ENCODE measurements at regions not wholly inside any gene's neighbourhood (a gene's known extent, or its start where the extent isn't known, plus 50 kb on each side); places are given as distances from the start of the nearest gene placed in this dataset.
"Not testable (repeated sequence)": the region's sequence is repeated elsewhere in the genome, so short reads cannot be mapped to it uniquely, and the experiment has no call there.

GRCh38 chr3:34072297-34072696 is 273.9 kb downstream of the PDCD6IP start:
- DNase-seq (no peak), ATAC-seq (replicated peaks in 1 of 4) (no peak)
- H3K27ac Mint-ChIP-seq: no peak overlapping the region
- no peaks in the 10 kb centered on the region for H3K9me3 Mint-ChIP-seq
- H3K4me1 ChIP-seq (ENCODE audit: control insufficient read depth in 1 of 2, extremely low read depth in 1 of 2, insufficient read depth in 2 of 2, low read length in 2 of 2): no peaks in the 10 kb centered on the region
- ChIA-PET CTCF (no interaction called here), POLR2A (no interaction called here)
- H3K9me3 ChIP-seq: no peaks in the 10 kb centered on the region
- H3K27me3 ChIP-seq (replicated peaks in 1 of 2; ENCODE audit: control insufficient read depth in 2 of 2, extremely low read depth in 1 of 2, insufficient read depth in 2 of 2, low read length in 1 of 2): peaks cover 0 to 3% of the 10 kb centered on the region in 2 experiments
- H3K4me1 Mint-ChIP-seq: no peaks in the 10 kb centered on the region
- H3K4me3 Mint-ChIP-seq: no peak overlapping the region
- no peaks in the 10 kb centered on the region for H3K36me3 Mint-ChIP-seq
- H3K27ac ChIP-seq (ENCODE audit: low read length): no peak overlapping the region
- WGBS (ENCODE audit: insufficient coverage): no CpG with 5 or more reads among the region's 2 CpGs
- H3K4me3 ChIP-seq (ENCODE audit: control insufficient read depth in 1 of 2, extremely low read depth in 1 of 2, low read length in 1 of 2): no peak overlapping the region
- no peaks in the 10 kb centered on the region for H3K36me3 ChIP-seq (ENCODE audit: control insufficient read depth in 2 of 2, extremely low read depth in 1 of 2, insufficient read depth in 1 of 2, low read length in 1 of 2)
- no peaks in the 10 kb centered on the region for H3K27me3 Mint-ChIP-seq

GRCh38 chr3:34073111-34073510 is 274.7 kb downstream of the PDCD6IP start:
- Mint-ChIP-seq H3K9me3 (no peaks in the 10 kb centered on the region), H3K4me3 (no peak overlapping the region), H3K27me3 (no peaks in the 10 kb centered on the region), H3K36me3 (no peaks in the 10 kb centered on the region), H3K27ac (no peak overlapping the region), H3K4me1 (no peaks in the 10 kb centered on the region)
- Histone ChIP-seq H3K36me3 (ENCODE audit: control insufficient read depth in 2 of 2, extremely low read depth in 1 of 2, insufficient read depth in 1 of 2, low read length in 1 of 2) (no peaks in the 10 kb centered on the region), H3K4me1 (ENCODE audit: control insufficient read depth in 1 of 2, extremely low read depth in 1 of 2, insufficient read depth in 2 of 2, low read length in 2 of 2) (no peaks in the 10 kb centered on the region), H3K27ac (ENCODE audit: low read length) (no peak overlapping the region), H3K9me3 (no peaks in the 10 kb centered on the region), H3K27me3 (replicated peaks in 1 of 2; ENCODE audit: control insufficient read depth in 2 of 2, extremely low read depth in 1 of 2, insufficient read depth in 2 of 2, low read length in 1 of 2) (peaks cover 0 to 3% of the 10 kb centered on the region in 2 experiments), H3K4me3 (ENCODE audit: control insufficient read depth in 1 of 2, extremely low read depth in 1 of 2, low read length in 1 of 2) (no peak overlapping the region)
- no peak for ATAC-seq (replicated peaks in 1 of 4)
- no peak for DNase-seq
- ChIA-PET CTCF (no interaction called here), POLR2A (no interaction called here)

- no peak overlapping the region for H3K27ac ChIP-seq (ENCODE audit: low read length)
- Mint-ChIP-seq H3K27me3 (no peaks in the 10 kb centered on the region), H3K4me3 (no peak overlapping the region), H3K4me1 (no peaks in the 10 kb centered on the region), H3K27ac (no peak overlapping the region), H3K36me3 (no peaks in the 10 kb centered on the region), H3K9me3 (no peaks in the 10 kb centered on the region)
- no peaks in the 10 kb centered on the region for H3K9me3 ChIP-seq
- H3K4me3 ChIP-seq (ENCODE audit: control insufficient read depth in 1 of 2, extremely low read depth in 1 of 2, low read length in 1 of 2): no peak overlapping the region
- 100% methylated on average over 1 of the region's 1 CpG for WGBS (ENCODE audit: insufficient coverage)
- H3K27me3 ChIP-seq (replicated peaks in 1 of 2; ENCODE audit: control insufficient read depth in 2 of 2, extremely low read depth in 1 of 2, insufficient read depth in 2 of 2, low read length in 1 of 2): peaks cover 0 to 3% of the 10 kb centered on the region in 2 experiments
- ChIA-PET POLR2A (no interaction called here), CTCF (no interaction called here)
- ATAC-seq (replicated peaks in 1 of 4) (no peak), DNase-seq (no peak)
- H3K4me1 ChIP-seq (ENCODE audit: control insufficient read depth in 1 of 2, extremely low read depth in 1 of 2, insufficient read depth in 2 of 2, low read length in 2 of 2): no peaks in the 10 kb centered on the region
- H3K36me3 ChIP-seq (ENCODE audit: control insufficient read depth in 2 of 2, extremely low read depth in 1 of 2, insufficient read depth in 1 of 2, low read length in 1 of 2): no peaks in the 10 kb centered on the region
Measured at GRCh38 chr3:34073961-34074360, 275.5 kb downstream of the PDCD6IP start.

- Mint-ChIP-seq H3K4me3 (no peak overlapping the region), H3K4me1 (no peaks in the 10 kb centered on the region)
- WGBS (ENCODE audit: insufficient coverage): 94% methylated on average over 6 of the region's 8 CpGs
Measured at GRCh38 chr3:34075975-34076374, 277.5 kb downstream of the PDCD6IP start.

GRCh38 chr3:34077417-34078195 is 279.2 kb downstream of the PDCD6IP start:
- Histone ChIP-seq H3K9me3 (no peaks in the 10 kb centered on the region), H3K36me3 (ENCODE audit: control insufficient read depth in 2 of 2, extremely low read depth in 1 of 2, insufficient read depth in 1 of 2, low read length in 1 of 2) (no peaks in the 10 kb centered on the region), H3K4me3 (ENCODE audit: control insufficient read depth in 1 of 2, extremely low read depth in 1 of 2, low read length in 1 of 2) (no peak overlapping the region), H3K27me3 (replicated peaks in 1 of 2; ENCODE audit: control insufficient read depth in 2 of 2, extremely low read depth in 1 of 2, insufficient read depth in 2 of 2, low read length in 1 of 2) (peaks cover 0 to 3% of the 10 kb centered on the region in 2 experiments), H3K27ac (ENCODE audit: low read length) (no peak overlapping the region), H3K4me1 (ENCODE audit: control insufficient read depth in 1 of 2, extremely low read depth in 1 of 2, insufficient read depth in 2 of 2, low read length in 2 of 2) (no peaks in the 10 kb centered on the region)
- WGBS (ENCODE audit: insufficient coverage): 89% methylated on average over 8 of the region's 13 CpGs
- Mint-ChIP-seq H3K4me1 (no peaks in the 10 kb centered on the region), H3K36me3 (no peaks in the 10 kb centered on the region), H3K27ac (no peak overlapping the region), H3K27me3 (no peaks in the 10 kb centered on the region), H3K9me3 (peaks cover 0 to 2% (median 0%) of the 10 kb centered on the region in 3 donors), H3K4me3 (no peak overlapping the region)
- ATAC-seq (replicated peaks in 1 of 4) (no peak), DNase-seq (no peak)
- POLR2A ChIA-PET: no interaction called here
- CTCF ChIA-PET: no interaction called here

More at GRCh38 chr3:34075975-34076374, 277.5 kb downstream of the PDCD6IP start:
- Histone ChIP-seq H3K4me3 (ENCODE audit: control insufficient read depth in 1 of 2, extremely low read depth in 1 of 2, low read length in 1 of 2) (no peak overlapping the region), H3K4me1 (ENCODE audit: control insufficient read depth in 1 of 2, extremely low read depth in 1 of 2, insufficient read depth in 2 of 2, low read length in 2 of 2) (no peaks in the 10 kb centered on the region), H3K27ac (ENCODE audit: low read length) (no peak overlapping the region), H3K27me3 (replicated peaks in 1 of 2; ENCODE audit: control insufficient read depth in 2 of 2, extremely low read depth in 1 of 2, insufficient read depth in 2 of 2, low read length in 1 of 2) (peaks cover 0 to 3% of the 10 kb centered on the region in 2 experiments), H3K9me3 (no peaks in the 10 kb centered on the region), H3K36me3 (ENCODE audit: control insufficient read depth in 2 of 2, extremely low read depth in 1 of 2, insufficient read depth in 1 of 2, low read length in 1 of 2) (no peaks in the 10 kb centered on the region)
- CTCF ChIA-PET: no interaction called here
- no peaks in the 10 kb centered on the region for H3K9me3 Mint-ChIP-seq
- H3K27ac Mint-ChIP-seq: no peak overlapping the region
- ATAC-seq (replicated peaks in 1 of 4) (no peak), DNase-seq (no peak)
- no peaks in the 10 kb centered on the region for H3K27me3 Mint-ChIP-seq
- POLR2A ChIA-PET: no interaction called here
- H3K36me3 Mint-ChIP-seq: no peaks in the 10 kb centered on the region

- Histone ChIP-seq H3K27ac (ENCODE audit: low read length) (no peak overlapping the region), H3K36me3 (ENCODE audit: control insufficient read depth in 2 of 2, extremely low read depth in 1 of 2, insufficient read depth in 1 of 2, low read length in 1 of 2) (no peaks in the 10 kb centered on the region), H3K9me3 (no peaks in the 10 kb centered on the region), H3K4me1 (ENCODE audit: control insufficient read depth in 1 of 2, extremely low read depth in 1 of 2, insufficient read depth in 2 of 2, low read length in 2 of 2) (no peaks in the 10 kb centered on the region), H3K27me3 (replicated peaks in 1 of 2; ENCODE audit: control insufficient read depth in 2 of 2, extremely low read depth in 1 of 2, insufficient read depth in 2 of 2, low read length in 1 of 2) (peaks cover 0 to 3% of the 10 kb centered on the region in 2 experiments), H3K4me3 (ENCODE audit: control insufficient read depth in 1 of 2, extremely low read depth in 1 of 2, low read length in 1 of 2) (no peak overlapping the region)
- H3K27me3 Mint-ChIP-seq: no peaks in the 10 kb centered on the region
- peaks cover 0 to 2% (median 0%) of the 10 kb centered on the region in 3 donors for H3K9me3 Mint-ChIP-seq
- ChIA-PET POLR2A (no interaction called here), CTCF (no interaction called here)
- no peaks in the 10 kb centered on the region for H3K36me3 Mint-ChIP-seq
- no peak overlapping the region for H3K27ac Mint-ChIP-seq
- ATAC-seq (replicated peaks in 1 of 4) (no peak), DNase-seq (no peak)
- no peaks in the 10 kb centered on the region for H3K4me1 Mint-ChIP-seq
- H3K4me3 Mint-ChIP-seq: no peak overlapping the region
- WGBS (ENCODE audit: insufficient coverage): 83% methylated on average over 1 of the region's 2 CpGs
Measured at GRCh38 chr3:34078418-34078817, 280.0 kb downstream of the PDCD6IP start.

- CTCF ChIA-PET; H3K9me3 ChIP-seq; H3K4me1 ChIP-seq (ENCODE audit: control insufficient read depth in 1 of 2, extremely low read depth in 1 of 2, insufficient read depth in 2 of 2, low read length in 2 of 2); H3K4me3 ChIP-seq (ENCODE audit: control insufficient read depth in 1 of 2, extremely low read depth in 1 of 2, low read length in 1 of 2); H3K36me3 Mint-ChIP-seq; DNase-seq; ATAC-seq (replicated peaks in 1 of 4); H3K27me3 Mint-ChIP-seq; H3K4me1 Mint-ChIP-seq; H3K27ac Mint-ChIP-seq; H3K9me3 Mint-ChIP-seq; H3K27ac ChIP-seq (ENCODE audit: low read length); H3K36me3 ChIP-seq (ENCODE audit: control insufficient read depth in 2 of 2, extremely low read depth in 1 of 2, insufficient read depth in 1 of 2, low read length in 1 of 2); H3K4me3 Mint-ChIP-seq; POLR2A ChIA-PET; H3K27me3 ChIP-seq (replicated peaks in 1 of 2; ENCODE audit: control insufficient read depth in 2 of 2, extremely low read depth in 1 of 2, insufficient read depth in 2 of 2, low read length in 1 of 2): not testable (repeated sequence)
- WGBS (ENCODE audit: insufficient coverage): no CpG with 5 or more reads among the region's 3 CpGs
Measured at GRCh38 chr3:34079849-34080248, 281.4 kb downstream of the PDCD6IP start.
